ENCODE measurements at regions not wholly inside any gene's neighbourhood (a gene's known extent, or its start where the extent isn't known, plus 50 kb on each side); places are given as distances from the start of the nearest gene placed in this dataset.

DNA sequence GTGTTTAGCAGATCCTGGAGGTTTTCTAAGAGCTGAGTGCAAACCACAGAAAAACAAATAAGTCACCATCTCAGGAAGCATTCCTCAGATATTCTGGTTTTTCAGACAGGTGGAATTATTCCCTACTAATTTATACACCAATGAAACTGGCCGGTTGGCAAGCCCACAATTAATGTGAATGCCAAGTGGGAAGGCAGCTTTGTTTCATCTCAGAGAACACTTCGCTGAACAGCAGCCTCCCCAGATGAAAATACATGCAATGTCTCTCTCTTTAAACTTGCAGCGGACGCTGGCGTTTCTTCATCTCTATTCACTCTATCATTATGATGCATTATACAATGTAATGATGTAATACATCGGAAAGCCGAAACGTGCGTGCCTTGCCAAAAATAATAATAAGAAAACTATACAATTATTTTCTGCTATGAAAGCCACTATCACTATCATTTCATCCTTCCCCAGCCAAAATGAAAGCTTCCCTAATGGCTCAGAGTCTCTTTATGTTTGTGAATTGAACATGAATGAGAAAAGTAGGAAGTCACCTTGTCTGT is 649.4 kb downstream of the BCL11A start:
- Histone ChIP-seq H3K27me3 (ENCODE audit: insufficient read depth, low read length, poor library complexity) (no peaks in the 10 kb centered on the region), H3K9me3 (ENCODE audit: insufficient read depth, low read length, severe bottlenecking) (no peaks in the 10 kb centered on the region), H3K4me1 (ENCODE audit: insufficient read depth, low read length) (peaks cover 21% of the 10 kb centered on the region), H3K79me2 (ENCODE audit: insufficient read depth, low read length) (no peaks in the 10 kb centered on the region), H3K27ac (ENCODE audit: low read length) (no peak overlapping the region), H2AFZ (ENCODE audit: low read depth, low read length) (no peak overlapping the region), H4K20me1 (ENCODE audit: insufficient read depth, low read length) (no peaks in the 10 kb centered on the region), H3K4me3 (ENCODE audit: low read depth in 1 of 2, low read length in 2 of 2) (no peak overlapping the region), H3K9ac (ENCODE audit: low read depth, low read length) (no peak overlapping the region), H3K36me3 (ENCODE audit: insufficient read depth, low read length) (no peaks in the 10 kb centered on the region), H3K4me2 (ENCODE audit: insufficient read depth, low read length) (no peak overlapping the region)
- ATAC-seq (ENCODE audit: insufficient read depth, low read depth) (no peak), DNase-seq (no peak)
- TF ChIP-seq EZH2 (IDR thresholded peaks at IDR 0.05; ENCODE audit: borderline replicate concordance, low read depth, low read length, severe bottlenecking) = no peak
- TF ChIP-seq, protein P1, sequence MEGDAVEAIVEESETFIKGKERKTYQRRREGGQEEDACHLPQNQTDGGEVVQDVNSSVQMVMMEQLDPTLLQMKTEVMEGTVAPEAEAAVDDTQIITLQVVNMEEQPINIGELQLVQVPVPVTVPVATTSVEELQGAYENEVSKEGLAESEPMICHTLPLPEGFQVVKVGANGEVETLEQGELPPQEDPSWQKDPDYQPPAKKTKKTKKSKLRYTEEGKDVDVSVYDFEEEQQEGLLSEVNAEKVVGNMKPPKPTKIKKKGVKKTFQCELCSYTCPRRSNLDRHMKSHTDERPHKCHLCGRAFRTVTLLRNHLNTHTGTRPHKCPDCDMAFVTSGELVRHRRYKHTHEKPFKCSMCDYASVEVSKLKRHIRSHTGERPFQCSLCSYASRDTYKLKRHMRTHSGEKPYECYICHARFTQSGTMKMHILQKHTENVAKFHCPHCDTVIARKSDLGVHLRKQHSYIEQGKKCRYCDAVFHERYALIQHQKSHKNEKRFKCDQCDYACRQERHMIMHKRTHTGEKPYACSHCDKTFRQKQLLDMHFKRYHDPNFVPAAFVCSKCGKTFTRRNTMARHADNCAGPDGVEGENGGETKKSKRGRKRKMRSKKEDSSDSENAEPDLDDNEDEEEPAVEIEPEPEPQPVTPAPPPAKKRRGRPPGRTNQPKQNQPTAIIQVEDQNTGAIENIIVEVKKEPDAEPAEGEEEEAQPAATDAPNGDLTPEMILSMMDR (IDR thresholded peaks at IDR 0.05; ENCODE audit: borderline replicate concordance, extremely low read depth, low read length, poor library complexity, severe bottlenecking) = no peak

DNA sequence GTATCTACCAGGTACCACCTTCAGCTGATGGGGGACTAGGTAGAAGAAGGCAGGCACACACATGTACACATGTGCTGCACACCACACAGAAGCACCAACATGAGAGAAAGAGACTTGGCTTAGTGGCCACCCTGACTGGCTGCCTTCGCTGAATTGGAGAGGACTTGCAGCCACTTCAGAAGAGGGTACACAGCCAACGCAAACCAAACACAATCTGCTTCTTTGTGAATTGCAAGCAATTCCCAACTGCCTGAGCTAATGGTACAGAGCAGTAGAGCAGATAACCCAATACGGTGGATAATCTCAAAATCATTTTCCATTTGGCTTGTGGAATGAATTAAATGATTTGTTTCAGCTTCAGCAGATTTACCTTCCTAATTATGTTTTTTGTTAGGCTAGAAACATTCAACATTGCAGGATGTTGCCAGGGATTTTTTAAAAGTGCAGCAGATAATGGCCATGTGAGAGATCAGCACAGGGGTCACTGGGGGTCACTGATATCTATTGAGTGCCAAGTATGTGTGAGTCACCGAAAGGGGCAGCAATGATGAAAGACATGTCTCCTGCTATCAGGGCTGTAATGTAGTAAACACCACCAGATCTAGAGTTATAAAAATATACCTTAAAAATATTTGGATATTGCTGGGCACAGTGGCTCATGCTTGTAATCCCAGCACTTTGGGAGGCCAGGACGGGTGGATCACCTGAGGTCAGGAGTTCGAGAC is 652.6 kb downstream of the BCL11A start:
- no peak overlapping the region for H3K27ac ChIP-seq (ENCODE audit: low read length)

DNA sequence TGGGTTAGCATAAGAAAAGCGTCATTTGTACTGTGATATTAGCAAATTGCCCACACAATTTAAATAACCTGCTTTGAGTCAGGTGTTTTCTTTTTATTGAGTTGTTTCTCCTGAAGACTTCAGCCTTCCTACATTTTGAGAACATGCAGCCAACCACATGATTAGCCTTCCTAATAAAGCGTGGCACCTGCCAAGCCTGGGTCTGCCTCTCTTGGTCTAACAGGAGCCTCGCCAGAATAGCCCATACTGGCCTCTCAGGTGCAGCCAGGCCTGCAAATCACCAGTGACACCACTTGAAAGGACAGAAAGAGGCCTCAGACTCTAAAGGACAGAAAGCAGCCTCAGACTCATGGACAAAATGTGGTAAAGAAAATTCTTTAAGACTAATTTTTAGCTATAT is 653.8 kb downstream of the BCL11A start:
- no peak overlapping the region for H3K27ac ChIP-seq (ENCODE audit: low read length)
- H3K4me2 ChIP-seq (ENCODE audit: insufficient read depth, low read length) = no peak overlapping the region
- H4K20me1 ChIP-seq (ENCODE audit: insufficient read depth, low read length) = no peaks in the 10 kb centered on the region
- ATAC-seq (ENCODE audit: insufficient read depth, low read depth) (no peak), DNase-seq (no peak)
- H3K9ac ChIP-seq (ENCODE audit: low read depth, low read length) = no peak overlapping the region
- H3K79me2 ChIP-seq (ENCODE audit: insufficient read depth, low read length) = no peaks in the 10 kb centered on the region
- no peaks in the 10 kb centered on the region for H3K36me3 ChIP-seq (ENCODE audit: insufficient read depth, low read length)
- H3K27me3 ChIP-seq (ENCODE audit: insufficient read depth, low read length, poor library complexity) = no peaks in the 10 kb centered on the region
- H3K4me1 ChIP-seq (ENCODE audit: insufficient read depth, low read length) = peaks cover 15% of the 10 kb centered on the region
- H2AFZ ChIP-seq (ENCODE audit: low read depth, low read length) = no peak overlapping the region
- no peaks in the 10 kb centered on the region for H3K9me3 ChIP-seq (ENCODE audit: insufficient read depth, low read length, severe bottlenecking)
- no peak for TF ChIP-seq EZH2 (IDR thresholded peaks at IDR 0.05; ENCODE audit: borderline replicate concordance, low read depth, low read length, severe bottlenecking)
- TF ChIP-seq, protein P1 (IDR thresholded peaks at IDR 0.05; ENCODE audit: borderline replicate concordance, extremely low read depth, low read length, poor library complexity, severe bottlenecking) = no peak
- no peak overlapping the region for H3K4me3 ChIP-seq (ENCODE audit: low read depth in 1 of 2, low read length in 2 of 2)

More for the DNA sequence above, 652.6 kb downstream of the BCL11A start:
- H3K9me3 ChIP-seq (ENCODE audit: insufficient read depth, low read length, severe bottlenecking) = no peaks in the 10 kb centered on the region
- DNase-seq = no peak
- no peaks in the 10 kb centered on the region for H3K36me3 ChIP-seq (ENCODE audit: insufficient read depth, low read length)
- no peak for TF ChIP-seq EZH2 (IDR thresholded peaks at IDR 0.05; ENCODE audit: borderline replicate concordance, low read depth, low read length, severe bottlenecking)
- TF ChIP-seq, protein P1 (IDR thresholded peaks at IDR 0.05; ENCODE audit: borderline replicate concordance, extremely low read depth, low read length, poor library complexity, severe bottlenecking) = no peak
- H3K4me2 ChIP-seq (ENCODE audit: insufficient read depth, low read length) = no peak overlapping the region
- ATAC-seq (ENCODE audit: insufficient read depth, low read depth) = no peak
- peaks cover 22% of the 10 kb centered on the region for H3K4me1 ChIP-seq (ENCODE audit: insufficient read depth, low read length)
- H3K27me3 ChIP-seq (ENCODE audit: insufficient read depth, low read length, poor library complexity) = no peaks in the 10 kb centered on the region
- H3K79me2 ChIP-seq (ENCODE audit: insufficient read depth, low read length) = no peaks in the 10 kb centered on the region
- no peaks in the 10 kb centered on the region for H4K20me1 ChIP-seq (ENCODE audit: insufficient read depth, low read length)
- no peak overlapping the region for H3K4me3 ChIP-seq (ENCODE audit: low read depth in 1 of 2, low read length in 2 of 2)
- no peak overlapping the region for H2AFZ ChIP-seq (ENCODE audit: low read depth, low read length)
- no peak overlapping the region for H3K9ac ChIP-seq (ENCODE audit: low read depth, low read length)
